NCI-H1092 (cell line): ENCODE measurements at regions not wholly inside any gene's neighbourhood (a gene's known extent, or its start where the extent isn't known, plus 50 kb on each side); places are given as distances from the start of the nearest gene placed in this dataset.
"Not testable (repeated sequence)": the region's sequence is repeated elsewhere in the genome, so short reads cannot be mapped to it uniquely, and the experiment has no call there.

ENCODE experiments used
- DNase-seq: peaks from one replicate; lab custom pipeline; 2025; lab: John Stamatoyannopoulos, UW

DNA sequence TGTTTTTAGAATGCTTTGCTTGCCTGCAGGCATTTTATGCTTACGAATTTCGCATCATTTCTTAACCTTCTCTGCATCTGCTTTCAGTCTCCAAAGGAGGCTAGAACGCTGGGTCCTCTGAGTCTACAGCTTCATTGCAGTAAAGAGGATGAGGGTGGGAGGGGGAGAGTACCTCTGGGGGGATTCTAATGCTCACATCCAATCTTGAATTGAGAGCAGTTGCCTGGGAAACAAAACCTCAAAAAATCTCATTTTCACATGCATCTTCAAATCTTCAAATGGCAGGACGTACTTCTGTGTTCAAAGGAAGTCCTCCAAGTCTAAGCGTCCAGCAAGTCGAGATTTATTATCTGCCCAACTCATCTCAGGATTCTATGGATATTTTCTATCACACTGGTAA, 100.7 kb upstream of the PRKCQ start:
- no peak for DNase-seq

GRCh38 chr10:6678956-6679355, 98.9 kb upstream of the PRKCQ start:
- no peak for DNase-seq

- no peak for DNase-seq
These were observed 98.2 kb upstream of the PRKCQ start for GRCh38 chr10:6678211-6678803.

GRCh38 chr10:6677129-6677528, 97.1 kb upstream of the PRKCQ start:
- DNase-seq, result not testable (repeated sequence)

- DNase-seq, result no peak
These were observed 94.2 kb upstream of the PRKCQ start for GRCh38 chr10:6674291-6674690.

DNA sequence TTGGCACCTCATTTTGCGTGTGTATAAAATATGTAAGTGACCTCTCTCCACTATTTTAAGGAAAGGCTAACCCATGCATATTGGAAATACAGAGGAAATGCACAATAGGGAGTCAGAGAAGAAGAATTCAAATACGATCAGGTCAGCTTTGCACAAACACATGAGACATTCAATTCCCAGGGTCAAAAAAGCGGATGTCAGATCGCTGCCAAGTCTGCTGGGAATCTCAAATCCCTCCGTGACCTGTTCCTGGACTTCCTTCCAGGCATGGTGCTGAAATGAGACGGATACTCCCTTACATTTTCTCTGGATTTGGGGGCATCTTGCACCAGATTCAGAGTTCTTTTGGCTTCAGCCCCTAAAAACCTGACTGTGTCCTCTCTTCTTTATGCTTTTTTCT, 91.9 kb upstream of the PRKCQ start:
- no peak for DNase-seq

DNA sequence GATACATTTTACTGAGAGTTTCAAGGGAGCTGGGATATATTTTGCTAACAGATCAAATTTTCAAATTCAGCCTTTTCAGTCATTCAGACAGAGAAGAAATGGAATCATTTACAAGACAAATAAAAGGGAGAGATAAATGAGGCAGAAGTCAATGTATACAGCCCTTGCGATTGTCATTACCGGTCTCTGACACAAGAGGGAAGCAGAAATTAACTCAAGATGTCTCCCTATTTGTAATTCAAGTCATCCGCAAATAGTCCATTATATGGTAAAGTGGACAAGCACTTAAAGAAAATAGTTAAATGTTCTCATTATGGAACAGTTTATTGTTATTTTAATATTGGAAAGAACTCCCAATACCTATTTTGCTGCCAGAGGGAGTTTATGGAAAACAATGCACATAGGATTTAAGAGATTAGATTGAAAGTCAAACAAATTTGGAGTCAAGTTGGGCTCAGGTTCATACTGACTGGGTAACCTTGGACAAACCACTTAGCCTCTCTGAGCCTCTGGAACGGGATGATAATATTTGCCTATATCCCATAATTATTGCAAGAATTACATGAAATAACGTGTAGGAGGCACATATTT, 89.3 kb upstream of the PRKCQ start:
- no peak for DNase-seq

DNA sequence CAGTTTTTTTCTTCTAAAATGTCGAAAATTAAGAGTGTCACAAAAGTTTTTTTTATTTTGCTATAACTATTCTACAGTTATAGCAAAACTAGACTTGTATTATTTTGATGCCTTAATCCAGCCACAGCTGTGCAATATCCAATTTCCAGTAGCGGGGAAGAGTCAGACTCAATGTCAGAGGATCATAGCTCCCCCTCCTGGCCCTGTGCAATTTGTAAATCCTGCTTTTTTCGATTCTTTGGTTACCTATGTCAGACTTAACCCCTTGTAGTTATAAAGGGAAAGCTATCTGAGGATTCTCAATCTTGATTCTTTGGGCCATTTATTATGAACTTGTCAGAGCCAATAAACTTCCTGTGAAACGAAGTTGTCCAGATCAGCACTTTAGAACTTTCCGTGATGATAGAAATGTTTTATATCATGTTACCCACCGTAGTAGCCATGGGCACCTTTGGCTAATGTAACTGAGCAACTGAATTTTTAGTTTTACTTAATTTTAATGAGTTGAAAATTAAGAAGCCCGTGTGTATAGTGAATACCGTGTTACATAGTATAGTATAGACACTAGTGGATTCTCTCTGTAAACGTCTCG, 87.7 kb upstream of the PRKCQ start:
- no peak for DNase-seq

DNA sequence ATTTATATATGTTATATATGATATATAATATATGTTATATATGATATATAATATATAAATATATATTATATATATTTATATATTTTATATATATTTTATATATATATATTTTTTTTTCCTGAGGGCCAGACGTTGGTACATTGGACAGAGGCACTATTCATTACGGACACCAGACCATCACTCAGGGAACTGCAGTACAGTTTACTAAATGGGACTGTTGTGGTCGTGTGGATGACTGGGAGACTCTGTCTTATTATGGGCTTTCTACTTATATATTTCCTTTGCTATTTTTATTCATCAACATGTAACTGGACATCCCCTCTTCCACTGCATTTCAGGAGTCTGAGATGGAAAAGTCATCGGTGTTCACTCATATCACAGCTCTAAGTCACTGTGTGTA, 87.1 kb upstream of the PRKCQ start:
- no peak for DNase-seq

DNA sequence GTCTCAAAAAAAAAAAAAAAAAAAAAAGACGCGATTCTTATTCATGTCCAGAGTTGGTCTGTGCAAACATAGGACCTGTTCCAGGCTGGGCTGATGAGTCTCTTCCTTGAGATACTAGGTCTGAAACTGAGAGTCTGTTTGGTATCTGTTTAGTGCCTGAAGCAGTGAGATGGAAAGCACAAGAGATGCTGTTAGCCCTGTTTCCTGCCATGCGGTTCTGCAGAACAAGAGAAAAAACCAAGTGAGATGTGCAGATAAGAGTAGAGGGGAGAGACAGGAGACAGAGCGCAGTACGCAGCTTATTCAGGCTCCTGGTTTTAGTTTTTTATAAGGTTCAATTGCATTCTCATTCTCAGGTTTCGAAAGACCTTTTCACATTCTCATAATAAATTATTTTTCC, 85.8 kb upstream of the PRKCQ start:
- DNase-seq, result no peak

- no peak for DNase-seq
These were observed 80.4 kb upstream of the PRKCQ start for GRCh38 chr10:6660460-6660859.

GRCh38 chr10:6659451-6659850, 79.4 kb upstream of the PRKCQ start:
- no peak for DNase-seq

DNA sequence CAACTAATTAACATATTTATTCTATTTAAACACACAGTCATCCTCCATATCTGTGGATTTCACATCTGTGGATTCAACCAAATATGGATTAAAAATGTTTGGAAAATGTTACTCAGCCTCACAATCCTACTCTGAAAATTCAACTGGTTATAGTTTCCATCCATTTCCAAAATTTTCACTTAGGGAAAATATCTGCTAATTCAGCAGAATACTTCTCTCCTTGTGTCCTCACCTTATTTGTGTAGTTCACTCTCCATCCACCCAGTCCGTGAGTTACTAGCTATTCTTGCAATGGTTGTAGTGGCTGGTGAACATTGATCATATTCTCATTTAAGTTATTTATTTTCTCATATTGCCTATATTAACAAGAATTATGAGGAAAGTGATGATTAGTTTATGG, 77.6 kb upstream of the PRKCQ start:
- no peak for DNase-seq

DNA sequence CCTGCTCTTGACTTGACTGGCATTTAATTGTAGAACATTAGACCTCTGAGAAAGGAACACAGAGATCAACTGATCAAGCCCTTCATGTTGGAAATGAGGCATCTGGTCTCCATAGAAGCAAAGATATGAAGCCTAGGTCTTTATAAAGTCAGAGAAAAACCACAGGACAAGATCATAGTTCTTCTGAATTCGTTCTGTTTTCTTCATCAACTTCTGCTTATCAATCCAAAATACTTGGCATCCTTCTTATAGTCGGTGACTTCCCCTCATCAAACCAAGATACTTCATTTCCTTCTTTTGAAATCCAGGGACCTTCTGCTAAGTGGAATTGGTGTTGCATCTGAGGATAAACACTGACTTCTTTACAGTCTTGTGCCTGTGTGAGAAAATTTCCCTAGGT, 77.1 kb upstream of the PRKCQ start:
- no peak for DNase-seq

GRCh38 chr10:6654571-6654970, 74.5 kb upstream of the PRKCQ start:
- no peak for DNase-seq

GRCh38 chr10:6650586-6650985, 70.5 kb upstream of the PRKCQ start:
- no peak for DNase-seq

DNA sequence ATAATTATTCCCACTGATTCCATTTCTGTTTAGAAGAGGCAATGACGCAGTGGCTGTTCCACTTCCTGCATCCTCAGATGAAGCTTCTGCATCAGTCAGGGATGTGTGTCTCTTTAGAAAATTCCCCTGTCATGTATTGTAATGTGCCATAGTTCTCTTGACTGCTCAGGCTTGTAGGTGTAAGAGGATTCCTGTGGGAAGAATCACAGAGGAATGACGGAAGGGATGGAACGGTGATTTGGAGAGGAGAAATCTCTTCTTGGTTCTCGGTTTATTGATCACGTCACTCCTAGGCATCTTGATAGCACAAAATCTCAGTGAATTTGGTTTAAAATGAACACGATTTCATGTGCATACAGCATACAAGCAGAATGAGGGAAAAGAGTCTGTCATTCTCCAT, 69.8 kb upstream of the PRKCQ start:
- DNase-seq, result no peak

DNA sequence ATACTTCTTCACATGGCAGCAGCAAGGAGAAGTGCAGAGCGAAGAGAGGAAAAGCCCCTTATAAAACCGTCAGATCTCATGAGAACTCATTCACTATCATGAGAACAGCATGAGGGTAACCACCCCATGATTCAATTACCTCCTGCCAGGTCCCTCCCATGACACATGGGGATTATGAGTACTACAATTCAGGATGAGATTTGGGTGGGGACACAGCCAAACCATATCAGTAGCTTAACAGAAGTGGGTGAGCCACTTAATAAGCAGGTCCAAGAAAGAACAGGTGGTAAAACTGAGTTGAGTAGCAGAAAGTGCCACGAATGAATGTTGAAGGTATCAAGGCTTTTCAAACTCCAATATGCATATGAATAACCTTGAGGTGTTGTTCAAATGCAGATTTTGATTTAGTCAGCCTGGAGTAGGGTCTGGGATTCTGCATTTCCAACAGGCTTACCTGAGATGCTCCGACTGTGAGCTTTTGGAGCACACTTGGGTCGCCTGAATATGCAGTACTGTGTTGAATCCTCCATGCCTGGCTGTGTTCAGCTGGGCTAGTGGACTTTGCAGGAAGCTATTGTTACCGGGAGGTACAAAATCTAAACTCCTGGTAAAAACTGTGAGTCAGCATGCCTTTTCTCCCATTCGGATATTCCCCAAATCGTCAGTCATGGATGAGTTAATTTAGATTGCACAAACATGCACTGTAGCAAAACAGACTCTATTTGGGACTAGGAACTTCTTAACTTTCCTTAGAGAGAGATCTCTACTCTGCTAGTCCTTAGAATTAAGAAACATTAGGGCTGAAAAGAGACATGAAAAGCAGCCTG, 69.0 kb upstream of the PRKCQ start:
- DNase-seq, result no peak

DNA sequence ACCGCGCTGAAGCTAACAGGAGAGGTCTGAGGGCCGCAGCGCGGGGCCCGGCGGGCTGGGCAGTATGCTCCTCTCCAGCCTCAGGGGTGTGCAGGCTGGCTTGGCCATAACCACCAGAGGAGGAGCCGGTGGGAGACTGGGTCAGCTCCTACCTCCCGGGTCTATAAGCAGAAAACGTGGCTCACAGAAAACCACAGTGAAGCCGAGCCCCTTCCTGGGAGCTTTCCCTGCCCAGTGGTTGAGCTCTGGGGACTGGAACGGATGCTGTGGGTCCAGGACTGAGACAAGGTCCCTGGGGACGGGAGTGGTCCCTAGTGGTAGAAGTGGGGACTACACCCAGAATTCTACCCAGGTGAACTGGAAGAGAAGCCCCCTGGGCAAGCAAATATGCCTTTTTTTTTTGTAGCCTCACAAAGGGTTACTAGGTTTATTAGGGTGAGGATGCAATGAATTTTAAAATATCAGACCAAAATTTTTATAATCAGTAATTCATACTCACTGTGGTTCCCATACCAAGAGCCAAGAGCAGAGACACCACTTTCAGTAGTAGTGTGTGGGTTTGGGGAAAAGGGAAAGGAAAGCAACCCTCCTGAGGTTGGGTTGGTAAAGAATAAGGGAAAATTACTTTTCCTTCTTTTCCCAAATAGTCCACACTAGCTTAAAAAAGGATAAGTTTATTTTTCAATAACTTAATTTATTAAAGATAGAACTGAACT, 67.9 kb upstream of the PRKCQ start:
- DNase-seq, result no peak

DNA sequence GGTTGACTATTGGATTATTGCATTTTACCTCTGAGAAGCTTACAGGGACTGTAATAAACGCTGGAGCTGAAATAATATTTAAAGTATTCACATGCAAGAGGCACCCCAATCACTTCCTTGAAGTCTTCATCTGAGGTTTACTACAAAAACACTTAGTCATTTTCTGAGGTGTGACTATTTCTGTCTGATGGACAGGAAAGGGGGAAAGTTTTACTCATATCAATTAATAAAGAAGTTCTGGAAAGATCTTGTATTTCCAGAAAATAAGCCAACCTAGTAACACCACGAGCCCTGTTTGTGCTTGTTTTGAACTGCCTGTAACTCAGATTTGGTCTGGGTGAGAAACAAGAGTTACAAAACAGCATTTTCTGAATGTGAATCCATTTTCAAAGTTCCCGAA, 63.9 kb upstream of the PRKCQ start:
- no peak for DNase-seq

- DNase-seq, result no peak
These were observed 62.8 kb upstream of the PRKCQ start for GRCh38 chr10:6642876-6643275.

DNA sequence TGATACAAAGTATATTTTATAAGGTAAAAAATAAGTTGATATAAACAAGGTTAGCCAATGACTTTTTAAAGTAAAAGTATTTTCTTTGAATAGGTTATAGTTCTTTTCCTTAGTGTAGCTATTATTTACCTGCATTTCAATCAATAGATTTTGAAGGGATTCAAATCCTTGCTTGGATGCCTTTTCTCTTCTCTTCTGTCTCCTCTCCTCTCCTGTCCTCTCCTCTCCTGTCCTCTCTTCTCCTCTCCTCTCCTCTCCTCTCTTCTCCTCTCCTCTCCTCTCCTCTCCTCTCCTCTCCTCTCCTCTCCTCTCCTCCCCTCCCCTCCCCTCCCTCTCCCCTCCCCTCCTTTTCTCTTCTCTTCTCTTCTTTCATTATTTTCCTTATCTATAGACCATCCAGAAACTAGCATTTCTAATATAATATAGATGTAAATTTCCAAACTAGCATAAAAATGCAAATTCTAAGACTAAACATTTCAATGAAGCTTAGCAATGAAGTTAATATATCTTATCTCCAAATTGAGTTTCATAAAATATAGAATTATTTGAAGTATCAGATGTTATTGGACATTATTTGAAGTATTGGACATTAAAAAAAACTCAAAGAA, 60.5 kb upstream of the PRKCQ start:
- no peak for DNase-seq
